SU-DHL-6 (cell line): ENCODE measurements at regions not wholly inside any gene's neighbourhood (a gene's known extent, or its start where the extent isn't known, plus 50 kb on each side); places are given as distances from the start of the nearest gene placed in this dataset.

Experiments
- H2AFZ ChIP-seq: fragments of 200-600 bp; sonication (generic); 2 replicates; pipeline ENCODE4 v1.6.1; 2014; ENCODE audit warnings: low read depth, mild to moderate bottlenecking, moderate library complexity, mixed read lengths, antibody characterized with exemption, low read length; ENCODE audit not compliant: severe bottlenecking
- H3F3A ChIP-seq: fragments of 200-600 bp; shearing (Covaris generic); 2 replicates; pipeline ENCODE4 v1.6.0; 2016; ENCODE audit warnings: antibody characterized with exemption, mild to moderate bottlenecking; ENCODE audit not compliant: insufficient read depth
- H3K27ac ChIP-seq: fragments of 200-600 bp; sonication (generic); 2 replicates; pipeline ENCODE4 v1.5.1; 2016; ENCODE audit warnings: low read depth, mild to moderate bottlenecking, low read length, moderate library complexity, mixed read lengths
- H3K27me3 ChIP-seq: fragments of 200-600 bp; sonication (generic), shearing (Covaris generic); 2 replicates; pipeline ENCODE4 v1.6.0; 2014; ENCODE audit warnings: mild to moderate bottlenecking, low read length
- H3K36me3 ChIP-seq: fragments of 200-600 bp; sonication (generic); 2 replicates; pipeline ENCODE4 v1.6.1; 2014; ENCODE audit warnings: mild to moderate bottlenecking, low read length, mixed read lengths
- H3K4me2 ChIP-seq: fragments of 300-600, 200-600 bp; shearing (Covaris generic), sonication (generic); 2 replicates; pipeline ENCODE4 v1.6.0; 2014; ENCODE audit warnings: low read length, low read depth, mild to moderate bottlenecking; ENCODE audit not compliant: poor library complexity, severe bottlenecking
- H3K4me3 ChIP-seq: fragments of 200-600 bp; sonication (generic); 2 replicates; pipeline ENCODE4 v1.5.1; 2014; ENCODE audit warnings: antibody characterized with exemption, low read length, mild to moderate bottlenecking, mixed read lengths; ENCODE audit not compliant: insufficient read depth, poor library complexity, severe bottlenecking
- H3K79me2 ChIP-seq: fragments of 200-600 bp; sonication (generic); 2 replicates; pipeline ENCODE4 v1.6.1; 2014; ENCODE audit warnings: mild to moderate bottlenecking, low read length, moderate library complexity; ENCODE audit not compliant: insufficient read depth
- H3K9ac ChIP-seq: fragments of 200-600 bp; sonication (generic); 2 replicates; pipeline ENCODE4 v1.7.0; 2014; ENCODE audit warnings: mild to moderate bottlenecking, low read length
- H3K9me2 ChIP-seq: fragments of 200-600 bp; sonication (generic); replicated peaks from 2 replicates; pipeline ENCODE4 v1.6.1; 2014; ENCODE audit warnings: low read length; ENCODE audit not compliant: insufficient read depth
- H3K9me3 ChIP-seq: fragments of 200-600 bp; sonication (generic); 2 replicates; pipeline ENCODE4 v1.6.1; 2014; ENCODE audit warnings: low read length, mixed read lengths; ENCODE audit not compliant: insufficient read depth
- H4K20me1 ChIP-seq: fragments of 200-600 bp; sonication (generic); 2 replicates; pipeline ENCODE4 v1.6.1; 2014; ENCODE audit warnings: low read depth, mild to moderate bottlenecking, antibody characterized with exemption, low read length, moderate library complexity, mixed read lengths
- EZH2phosphoT487 ChIP-seq: fragments of 200-600 bp; sonication (generic), shearing (Covaris generic); conservative IDR thresholded peaks from 2 replicates; pipeline ENCODE4 v1.6.1; 2018; ENCODE audit warnings: mild to moderate bottlenecking, antibody characterized with exemption, low read length, moderate library complexity, mixed read lengths
- TF ChIP-seq, protein P1 (sequence below): fragments of 200-600 bp; sonication (generic); IDR thresholded peaks from one replicate; pipeline ENCODE4 v1.5.1; 2017; ENCODE audit warnings: antibody characterized with exemption, mild to moderate bottlenecking, low read length, moderate library complexity; ENCODE audit not compliant: insufficient read depth, poor library complexity, severe bottlenecking

GRCh38 chrX:98263135-98263534, 1379.4 kb downstream of the RPA4 start:
- Histone ChIP-seq H2AFZ (no peak overlapping the region), H3K27ac (no peak overlapping the region), H3K36me3 (no peaks in the 10 kb centered on the region), H3K9me3 (no peaks in the 10 kb centered on the region), H4K20me1 (no peaks in the 10 kb centered on the region), H3K4me2 (no peak overlapping the region), H3F3A (no peaks in the 10 kb centered on the region), H3K27me3 (no peaks in the 10 kb centered on the region), H3K9me2 (no peaks in the 10 kb centered on the region), H3K79me2 (no peaks in the 10 kb centered on the region), H3K9ac (no peak overlapping the region), H3K4me3 (no peak overlapping the region)
- TF ChIP-seq, protein P1, sequence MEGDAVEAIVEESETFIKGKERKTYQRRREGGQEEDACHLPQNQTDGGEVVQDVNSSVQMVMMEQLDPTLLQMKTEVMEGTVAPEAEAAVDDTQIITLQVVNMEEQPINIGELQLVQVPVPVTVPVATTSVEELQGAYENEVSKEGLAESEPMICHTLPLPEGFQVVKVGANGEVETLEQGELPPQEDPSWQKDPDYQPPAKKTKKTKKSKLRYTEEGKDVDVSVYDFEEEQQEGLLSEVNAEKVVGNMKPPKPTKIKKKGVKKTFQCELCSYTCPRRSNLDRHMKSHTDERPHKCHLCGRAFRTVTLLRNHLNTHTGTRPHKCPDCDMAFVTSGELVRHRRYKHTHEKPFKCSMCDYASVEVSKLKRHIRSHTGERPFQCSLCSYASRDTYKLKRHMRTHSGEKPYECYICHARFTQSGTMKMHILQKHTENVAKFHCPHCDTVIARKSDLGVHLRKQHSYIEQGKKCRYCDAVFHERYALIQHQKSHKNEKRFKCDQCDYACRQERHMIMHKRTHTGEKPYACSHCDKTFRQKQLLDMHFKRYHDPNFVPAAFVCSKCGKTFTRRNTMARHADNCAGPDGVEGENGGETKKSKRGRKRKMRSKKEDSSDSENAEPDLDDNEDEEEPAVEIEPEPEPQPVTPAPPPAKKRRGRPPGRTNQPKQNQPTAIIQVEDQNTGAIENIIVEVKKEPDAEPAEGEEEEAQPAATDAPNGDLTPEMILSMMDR, result no peak
- TF ChIP-seq EZH2phosphoT487, result no peak

GRCh38 chrX:98289726-98290125, 1406.0 kb downstream of the RPA4 start:
- Histone ChIP-seq H3K4me3 (no peak overlapping the region), H4K20me1 (no peaks in the 10 kb centered on the region), H3K4me2 (no peak overlapping the region), H3K27ac (no peak overlapping the region), H3K36me3 (no peaks in the 10 kb centered on the region), H3K9me2 (no peaks in the 10 kb centered on the region), H2AFZ (no peak overlapping the region), H3K9ac (no peak overlapping the region), H3K9me3 (no peaks in the 10 kb centered on the region), H3F3A (no peaks in the 10 kb centered on the region), H3K27me3 (no peaks in the 10 kb centered on the region), H3K79me2 (no peaks in the 10 kb centered on the region)
- TF ChIP-seq, protein P1, result no peak
- no peak for TF ChIP-seq EZH2phosphoT487

GRCh38 chrX:98294310-98294709, 1410.6 kb downstream of the RPA4 start:
- Histone ChIP-seq H3K4me2 (no peak overlapping the region), H3K27ac (no peak overlapping the region)

More at GRCh38 chrX:98294310-98294709, 1410.6 kb downstream of the RPA4 start:
- Histone ChIP-seq H3K9me2 (no peaks in the 10 kb centered on the region), H3F3A (no peaks in the 10 kb centered on the region), H3K36me3 (no peaks in the 10 kb centered on the region), H3K9ac (no peak overlapping the region), H3K79me2 (no peaks in the 10 kb centered on the region), H2AFZ (no peak overlapping the region), H4K20me1 (no peaks in the 10 kb centered on the region), H3K4me3 (no peak overlapping the region), H3K27me3 (no peaks in the 10 kb centered on the region), H3K9me3 (no peaks in the 10 kb centered on the region)
- TF ChIP-seq, protein P1, result no peak
- TF ChIP-seq EZH2phosphoT487, result no peak
